ENCODE measurements at regions not wholly inside any gene's neighbourhood (a gene's known extent, or its start where the extent isn't known, plus 50 kb on each side); places are given as distances from the start of the nearest gene placed in this dataset.

- TF ChIP-seq POLR2A (IDR thresholded peaks at IDR 0.05), result no peak
- TF ChIP-seq, protein P1, sequence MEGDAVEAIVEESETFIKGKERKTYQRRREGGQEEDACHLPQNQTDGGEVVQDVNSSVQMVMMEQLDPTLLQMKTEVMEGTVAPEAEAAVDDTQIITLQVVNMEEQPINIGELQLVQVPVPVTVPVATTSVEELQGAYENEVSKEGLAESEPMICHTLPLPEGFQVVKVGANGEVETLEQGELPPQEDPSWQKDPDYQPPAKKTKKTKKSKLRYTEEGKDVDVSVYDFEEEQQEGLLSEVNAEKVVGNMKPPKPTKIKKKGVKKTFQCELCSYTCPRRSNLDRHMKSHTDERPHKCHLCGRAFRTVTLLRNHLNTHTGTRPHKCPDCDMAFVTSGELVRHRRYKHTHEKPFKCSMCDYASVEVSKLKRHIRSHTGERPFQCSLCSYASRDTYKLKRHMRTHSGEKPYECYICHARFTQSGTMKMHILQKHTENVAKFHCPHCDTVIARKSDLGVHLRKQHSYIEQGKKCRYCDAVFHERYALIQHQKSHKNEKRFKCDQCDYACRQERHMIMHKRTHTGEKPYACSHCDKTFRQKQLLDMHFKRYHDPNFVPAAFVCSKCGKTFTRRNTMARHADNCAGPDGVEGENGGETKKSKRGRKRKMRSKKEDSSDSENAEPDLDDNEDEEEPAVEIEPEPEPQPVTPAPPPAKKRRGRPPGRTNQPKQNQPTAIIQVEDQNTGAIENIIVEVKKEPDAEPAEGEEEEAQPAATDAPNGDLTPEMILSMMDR (IDR thresholded peaks at IDR 0.05), result no peak
Observed at GRCh38 chr9:105053209-105053652, 125.3 kb upstream of the ABCA1 start.

All from suprapubic skin (tissue), 3 donors.